WTC11 (cell line): ENCODE measurements at regions not wholly inside any gene's neighbourhood (a gene's known extent, or its start where the extent isn't known, plus 50 kb on each side); places are given as distances from the start of the nearest gene placed in this dataset.

Source experiments
- ATAC-seq: fragments of 200-7000 bp; cut with Tn5 transposase; 2 replicates; pipeline ENCODE4 v1.10.0; 2021; ENCODE audit warnings: mild to moderate bottlenecking, moderate library complexity
- CTCF ChIA-PET: fragments of 300-600 bp; sonication (Branson Sonifier 250); formaldehyde crosslinking; loops from one replicate; lab custom pipeline; 2021; ENCODE audit warnings: antibody characterized with exemption; lab: Charles Lee
- POLR2A ChIA-PET: fragments of 350-600 bp; sonication (Branson Sonifier 250); formaldehyde crosslinking; loops from one replicate; lab custom pipeline; 2021; ENCODE audit warnings: antibody characterized with exemption; lab: Charles Lee
- DNase-seq: peaks from one replicate; pipeline ENCODE4 v3.0.0; 2021; ENCODE audit warnings: low spot score
- H3K27ac Mint-ChIP-seq: 2 replicates; pipeline ENCODE4 v1.8.0; 2021; ENCODE audit warnings: mixed read lengths
- H3K27me3 Mint-ChIP-seq: 2 replicates; pipeline ENCODE4 v1.8.0; 2021; ENCODE audit warnings: low read depth, mild to moderate bottlenecking, moderate library complexity, mixed read lengths
- H3K36me3 Mint-ChIP-seq: 2 replicates; pipeline ENCODE4 v1.8.0; 2021; ENCODE audit warnings: mixed read lengths
- H3K4me1 Mint-ChIP-seq: 2 replicates; pipeline ENCODE4 v1.8.0; 2022; ENCODE audit warnings: mixed read lengths
- H3K4me3 Mint-ChIP-seq: 2 replicates; pipeline ENCODE4 v1.8.0; 2021; ENCODE audit warnings: mild to moderate bottlenecking, moderate library complexity, mixed read lengths
- H3K9me3 Mint-ChIP-seq: 2 replicates; pipeline ENCODE4 v1.8.0; 2021; ENCODE audit warnings: mixed read lengths
- CTCF ChIP-seq: fragments of 200-600 bp; IDR thresholded peaks from 2 replicates; pipeline ENCODE4 v1.8.0; 2022; ENCODE audit warnings: antibody characterized with exemption
- E2F4 ChIP-seq: sonication (generic); formaldehyde crosslinking; IDR thresholded peaks from 2 replicates; pipeline ENCODE4 v1.8.1; 2022; ENCODE audit warnings: low read depth, mild to moderate bottlenecking, moderate library complexity, missing genetic modification reagents, borderline replicate concordance
- GABPB1 ChIP-seq: sonication (generic); formaldehyde crosslinking; IDR thresholded peaks from 2 replicates; pipeline ENCODE4 v1.8.1; 2023; ENCODE audit warnings: mild to moderate bottlenecking, missing genetic modification reagents
- JUN ChIP-seq: sonication (generic); formaldehyde crosslinking; IDR thresholded peaks from 2 replicates; pipeline ENCODE4 v1.8.0; 2023; ENCODE audit warnings: mild to moderate bottlenecking, missing genetic modification reagents
- MAX ChIP-seq: sonication (generic); formaldehyde crosslinking; IDR thresholded peaks from 2 replicates; pipeline ENCODE4 v1.8.0; 2022; ENCODE audit warnings: mild to moderate bottlenecking, missing genetic modification reagents
- MXD4 ChIP-seq: fragments of 250-450 bp; sonication (Bioruptor Pico); IDR thresholded peaks from 2 replicates; pipeline ENCODE4 v1.8.0; 2021; ENCODE audit warnings: mild to moderate bottlenecking, moderate library complexity, borderline replicate concordance
- NFYB ChIP-seq: sonication (generic); formaldehyde crosslinking; conservative IDR thresholded peaks from 2 replicates; pipeline ENCODE4 v1.8.0; 2022; ENCODE audit warnings: low read depth, missing genetic modification reagents
- NR2C2 ChIP-seq: sonication (generic); formaldehyde crosslinking; IDR thresholded peaks from 2 replicates; pipeline ENCODE4 v1.8.0; 2022; ENCODE audit warnings: mild to moderate bottlenecking, missing genetic modification reagents
- PREB ChIP-seq: sonication (generic); formaldehyde crosslinking; IDR thresholded peaks from 2 replicates; pipeline ENCODE4 v1.8.1; 2022; ENCODE audit warnings: mild to moderate bottlenecking, missing genetic modification reagents, moderate library complexity, borderline replicate concordance
- RELA ChIP-seq: sonication (generic); formaldehyde crosslinking; IDR thresholded peaks from 2 replicates; pipeline ENCODE4 v1.8.1; 2022; ENCODE audit warnings: missing genetic modification reagents, mild to moderate bottlenecking, borderline replicate concordance
- ZBTB43 ChIP-seq: sonication (generic); formaldehyde crosslinking; IDR thresholded peaks from 2 replicates; pipeline ENCODE4 v1.8.1; 2023; ENCODE audit warnings: mild to moderate bottlenecking, missing genetic modification reagents
- ZNF121 ChIP-seq: sonication (generic); formaldehyde crosslinking; IDR thresholded peaks from 2 replicates; pipeline ENCODE4 v1.8.0; 2023; ENCODE audit warnings: missing genetic modification reagents
- ZNF232 ChIP-seq: sonication (generic); formaldehyde crosslinking; IDR thresholded peaks from 2 replicates; pipeline ENCODE4 v1.8.0; 2022; ENCODE audit warnings: mild to moderate bottlenecking, missing genetic modification reagents
- ZNF281 ChIP-seq: sonication (generic); formaldehyde crosslinking; IDR thresholded peaks from 2 replicates; pipeline ENCODE4 v1.8.0; 2023; ENCODE audit warnings: mild to moderate bottlenecking, missing genetic modification reagents
- ZNF416 ChIP-seq: fragments of 250-450 bp; sonication (Bioruptor Pico); IDR thresholded peaks from 2 replicates; pipeline ENCODE4 v1.9.0; 2021; ENCODE audit warnings: mild to moderate bottlenecking, inconsistent platforms
- ZNF512 ChIP-seq: sonication (generic); formaldehyde crosslinking; IDR thresholded peaks from 2 replicates; pipeline ENCODE4 v1.8.1; 2022; ENCODE audit warnings: missing genetic modification reagents, borderline replicate concordance
- ZNF671 ChIP-seq: fragments of 250-450 bp; sonication (Bioruptor Pico); IDR thresholded peaks from 2 replicates; pipeline ENCODE4 v1.8.0; 2021; ENCODE audit warnings: mild to moderate bottlenecking
- TF ChIP-seq, protein P1 (sequence below): fragments of 250-450 bp; sonication (Bioruptor Pico); IDR thresholded peaks from 2 replicates; pipeline ENCODE4 v1.9.0; 2021; ENCODE audit warnings: mild to moderate bottlenecking
- TF ChIP-seq, protein P2 (sequence below): fragments of 250-450 bp; sonication (Bioruptor Pico); IDR thresholded peaks from 2 replicates; pipeline ENCODE4 v1.9.0; 2021; ENCODE audit warnings: mild to moderate bottlenecking

GRCh38 chr15:31487811-31488436 lies 161.3 kb downstream of the KLF13 start:
- ChIA-PET POLR2A (interaction anchor here (0.6 kb wide), 1 partner anchor 194 kb away, joined by 3 read pairs; no protein-coding TSS in a partner anchor), CTCF (interaction anchor here (0.5 to 3.7 kb wide), 49 partner anchors 8 to 1220 kb away, joined by 3 to 99 read pairs (median 5); partner anchors contain the start of genes KLF13 and TRPM1)
- Mint-ChIP-seq H3K4me3 (no peak overlapping the region), H3K27ac (no peak overlapping the region), H3K36me3 (peaks cover 13% of the 10 kb centered on the region), H3K4me1 (peaks cover 6% of the 10 kb centered on the region), H3K9me3 (peaks cover 22% of the 10 kb centered on the region), H3K27me3 (peaks cover 25% of the 10 kb centered on the region)
- DNase-seq (no peak), ATAC-seq (no peak)
- no peak for TF ChIP-seq ZNF512 (CRISPR knock-in tag)
- TF ChIP-seq NFYB (CRISPR knock-in tag): no peak
- TF ChIP-seq, protein P1, sequence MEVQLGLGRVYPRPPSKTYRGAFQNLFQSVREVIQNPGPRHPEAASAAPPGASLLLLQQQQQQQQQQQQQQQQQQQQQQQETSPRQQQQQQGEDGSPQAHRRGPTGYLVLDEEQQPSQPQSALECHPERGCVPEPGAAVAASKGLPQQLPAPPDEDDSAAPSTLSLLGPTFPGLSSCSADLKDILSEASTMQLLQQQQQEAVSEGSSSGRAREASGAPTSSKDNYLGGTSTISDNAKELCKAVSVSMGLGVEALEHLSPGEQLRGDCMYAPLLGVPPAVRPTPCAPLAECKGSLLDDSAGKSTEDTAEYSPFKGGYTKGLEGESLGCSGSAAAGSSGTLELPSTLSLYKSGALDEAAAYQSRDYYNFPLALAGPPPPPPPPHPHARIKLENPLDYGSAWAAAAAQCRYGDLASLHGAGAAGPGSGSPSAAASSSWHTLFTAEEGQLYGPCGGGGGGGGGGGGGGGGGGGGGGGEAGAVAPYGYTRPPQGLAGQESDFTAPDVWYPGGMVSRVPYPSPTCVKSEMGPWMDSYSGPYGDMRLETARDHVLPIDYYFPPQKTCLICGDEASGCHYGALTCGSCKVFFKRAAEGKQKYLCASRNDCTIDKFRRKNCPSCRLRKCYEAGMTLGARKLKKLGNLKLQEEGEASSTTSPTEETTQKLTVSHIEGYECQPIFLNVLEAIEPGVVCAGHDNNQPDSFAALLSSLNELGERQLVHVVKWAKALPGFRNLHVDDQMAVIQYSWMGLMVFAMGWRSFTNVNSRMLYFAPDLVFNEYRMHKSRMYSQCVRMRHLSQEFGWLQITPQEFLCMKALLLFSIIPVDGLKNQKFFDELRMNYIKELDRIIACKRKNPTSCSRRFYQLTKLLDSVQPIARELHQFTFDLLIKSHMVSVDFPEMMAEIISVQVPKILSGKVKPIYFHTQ (CRISPR knock-in tag): no peak
- TF ChIP-seq JUN (CRISPR knock-in tag): no peak
- no peak for TF ChIP-seq ZNF671 (CRISPR knock-in tag)
- TF ChIP-seq CTCF: no peak
- no peak for TF ChIP-seq ZNF416 (CRISPR knock-in tag)
- no peak for TF ChIP-seq NR2C2
- TF ChIP-seq E2F4 (CRISPR knock-in tag): no peak
- no peak for TF ChIP-seq ZBTB43 (CRISPR knock-in tag)
- no peak for TF ChIP-seq RELA (CRISPR knock-in tag)
- TF ChIP-seq ZNF232 (CRISPR knock-in tag): no peak
- TF ChIP-seq MAX (CRISPR knock-in tag): no peak
- TF ChIP-seq PREB (CRISPR knock-in tag): no peak
- TF ChIP-seq MXD4: no peak
- TF ChIP-seq GABPB1: no peak
- no peak for TF ChIP-seq ZNF281 (CRISPR knock-in tag)
- TF ChIP-seq, protein P2, sequence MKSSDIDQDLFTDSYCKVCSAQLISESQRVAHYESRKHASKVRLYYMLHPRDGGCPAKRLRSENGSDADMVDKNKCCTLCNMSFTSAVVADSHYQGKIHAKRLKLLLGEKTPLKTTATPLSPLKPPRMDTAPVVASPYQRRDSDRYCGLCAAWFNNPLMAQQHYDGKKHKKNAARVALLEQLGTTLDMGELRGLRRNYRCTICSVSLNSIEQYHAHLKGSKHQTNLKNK (CRISPR knock-in tag): no peak
- TF ChIP-seq ZNF121 (CRISPR knock-in tag): no peak
